HepG2 (cell line): ENCODE measurements at regions not wholly inside any gene's neighbourhood (a gene's known extent, or its start where the extent isn't known, plus 50 kb on each side); places are given as distances from the start of the nearest gene placed in this dataset.
A peak's percentile ranks its signal among the peaks of the same experiment; 100 is the strongest.

ENCODE experiments used
- ATAC-seq: fragments of 200-7000 bp; cut with Tn5 transposase; 3 replicates; pipeline ENCODE4 v1.9.1; 2020; ENCODE audit warnings: mild to moderate bottlenecking, moderate library complexity
- BruUV-seq: library from RNA; stranded (reverse); fragments of 400-500 nt; replicated peaks from 2 replicates; lab custom pipeline; 2021; lab: Mats Ljungman, UMichigan
- CTCF ChIA-PET: fragments of 300-600 bp; formaldehyde crosslinking; extraction: SDS; loops from one replicate; lab custom pipeline; 2021; ENCODE audit warnings: low total read pairs, inconsistent platforms, low intra/inter-chr PET ratio; lab: Yijun Ruan, JAX
- POLR2A ChIA-PET: fragments of 350-600 bp; sonication (Branson Sonifier 250); formaldehyde crosslinking; loops from one replicate; lab custom pipeline; 2020; ENCODE audit warnings: antibody characterized with exemption, inconsistent platforms; lab: Yijun Ruan, JAX
- DNase-seq: peaks from one replicate; pipeline ENCODE4 v3.0.0-alpha.2; 2015; ENCODE audit warnings: low spot score
- FAIRE-seq: peaks from 3 replicates; lab custom pipeline; 2011; peaks lifted over from hg19 to GRCh38; lab: Jason Lieb, UNC
- H2AFZ ChIP-seq: one replicate; pipeline ENCODE4 v1.6.1; 2011; ENCODE audit warnings: low read length, inconsistent platforms
- H3K27ac ChIP-seq: fragments of 300-600 bp; 3 replicates; pipeline ENCODE4 v1.8.0; 2011; ENCODE audit warnings: mixed run types, mild to moderate bottlenecking, mixed read lengths, low read length, inconsistent platforms; ENCODE audit not compliant: insufficient read depth; ENCODE audit errors: extremely low read length
- H3K27me3 ChIP-seq, 2 experiments: fragments of 200-600 bp in 1 of 2; 2 replicates in 1 of 2; 3 replicates in 1 of 2; pipeline versions ENCODE4 v1.6.0 to v1.8.0; 2011; ENCODE audit warnings: low read length in 2 of 2, mild to moderate bottlenecking in 2 of 2, moderate library complexity in 2 of 2, inconsistent platforms in 1 of 2; ENCODE audit not compliant: insufficient read depth in 2 of 2, control insufficient read depth in 1 of 2
- H3K36me3 ChIP-seq, 2 experiments: fragments of 200-600 bp in 1 of 2; replicated peaks in 1 of 2; 2 replicates in 1 of 2; 3 replicates in 1 of 2; pipeline versions ENCODE4 v1.5.1 to v1.8.0; 2011; ENCODE audit warnings: low read length in 2 of 2, inconsistent platforms in 1 of 2; ENCODE audit not compliant: insufficient read depth in 2 of 2, control insufficient read depth in 1 of 2
- H3K4me1 ChIP-seq: 2 replicates; pipeline ENCODE4 v1.5.1; 2012; ENCODE audit warnings: low read length, inconsistent platforms; ENCODE audit not compliant: insufficient read depth
- H3K4me2 ChIP-seq: 2 replicates; pipeline ENCODE4 v1.6.0; 2011; ENCODE audit warnings: low read depth, low read length, inconsistent platforms
- H3K4me3 ChIP-seq, 3 experiments: fragments of 200-600 bp in 1 of 3; sonication (generic), shearing (Covaris generic) in 1 of 3; replicated peaks in 1 of 3; 2 replicates each; pipeline ENCODE4 v1.5.1; 2011 to 2016; ENCODE audit warnings: low read length in 3 of 3, inconsistent platforms in 2 of 3, low read depth in 2 of 3, mild to moderate bottlenecking in 2 of 3, control low read depth in 1 of 3, mixed read lengths in 1 of 3; ENCODE audit not compliant: insufficient read depth in 1 of 3
- H3K79me2 ChIP-seq: one replicate; pipeline ENCODE4 v1.6.1; 2011; ENCODE audit warnings: low read length, inconsistent platforms; ENCODE audit not compliant: insufficient read depth
- H3K9ac ChIP-seq: 2 replicates; pipeline ENCODE4 v1.6.0; 2011; ENCODE audit warnings: mild to moderate bottlenecking, low read depth, low read length, inconsistent platforms; ENCODE audit not compliant: insufficient read depth
- H3K9me3 ChIP-seq: 2 replicates; pipeline ENCODE4 v1.5.1; 2012; ENCODE audit warnings: mild to moderate bottlenecking, low read length
- H4K20me1 ChIP-seq: 2 replicates; pipeline ENCODE4 v1.6.0; 2011; ENCODE audit warnings: inconsistent platforms, mild to moderate bottlenecking, low read length, moderate library complexity; ENCODE audit not compliant: insufficient read depth
- BRD4 ChIP-seq: sonication (generic); formaldehyde crosslinking; IDR thresholded peaks from 2 replicates; pipeline ENCODE4 v1.4.0; 2020; ENCODE audit warnings: missing genetic modification reagents
- CHD4 ChIP-seq: fragments of 200-600 bp; sonication (generic); IDR thresholded peaks from 2 replicates; pipeline ENCODE4 v1.7.0; 2017; ENCODE audit warnings: mild to moderate bottlenecking, low read length, borderline replicate concordance
- HNRNPLL ChIP-seq: fragments of 200-400 bp; formaldehyde crosslinking; IDR thresholded peaks from 2 replicates; pipeline ENCODE4 v1.6.1; 2017; ENCODE audit warnings: mild to moderate bottlenecking, low read depth, low read length; ENCODE audit not compliant: poor library complexity, severe bottlenecking
- KDM1A ChIP-seq: IDR thresholded peaks from 2 replicates; pipeline ENCODE4 v1.6.1; 2016; ENCODE audit warnings: missing compliant biosample characterization
- KDM5B ChIP-seq: sonication (generic); formaldehyde crosslinking; IDR thresholded peaks from 2 replicates; pipeline ENCODE4 v1.4.0; 2020; ENCODE audit warnings: missing genetic modification reagents, mild to moderate bottlenecking, borderline replicate concordance
- MEIS2 ChIP-seq: sonication (generic); formaldehyde crosslinking; IDR thresholded peaks from 2 replicates; pipeline ENCODE4 v1.9.0; 2021; ENCODE audit warnings: mild to moderate bottlenecking, missing genetic modification reagents
- RARG ChIP-seq: sonication (generic); formaldehyde crosslinking; IDR thresholded peaks from 2 replicates; pipeline ENCODE4 v1.4.0; 2020; ENCODE audit warnings: low read depth, mild to moderate bottlenecking, missing genetic modification reagents
- SCMH1 ChIP-seq: sonication (generic); formaldehyde crosslinking; IDR thresholded peaks from 2 replicates; pipeline ENCODE4 v1.9.0; 2021; ENCODE audit warnings: missing genetic modification reagents, mild to moderate bottlenecking, borderline replicate concordance
- ZBTB21 ChIP-seq: sonication (generic); formaldehyde crosslinking; IDR thresholded peaks from 2 replicates; pipeline ENCODE4 v1.4.0; 2020; ENCODE audit warnings: missing genetic modification reagents
- ZNF510 ChIP-seq: sonication (generic); formaldehyde crosslinking; IDR thresholded peaks from 2 replicates; pipeline ENCODE4 v1.4.0; 2020; ENCODE audit warnings: low read depth, mild to moderate bottlenecking, missing genetic modification reagents
- ZNF557 ChIP-seq: sonication (generic); formaldehyde crosslinking; IDR thresholded peaks from 2 replicates; pipeline ENCODE4 v1.4.0; 2020; ENCODE audit warnings: missing genetic modification reagents
- ZNF672 ChIP-seq: sonication (generic); formaldehyde crosslinking; IDR thresholded peaks from 2 replicates; pipeline ENCODE4 v1.8.1; 2022; ENCODE audit warnings: missing genetic modification reagents
- ZNF761 ChIP-seq: sonication (generic); formaldehyde crosslinking; conservative IDR thresholded peaks from 2 replicates; pipeline ENCODE4 v1.4.0; 2020; ENCODE audit warnings: mild to moderate bottlenecking, missing genetic modification reagents
- ZNF780A ChIP-seq: sonication (generic); formaldehyde crosslinking; IDR thresholded peaks from 2 replicates; pipeline ENCODE4 v1.8.0; 2022; ENCODE audit warnings: mild to moderate bottlenecking, missing genetic modification reagents, moderate library complexity
- WGBS: methylation state at CpG from one replicate; pipeline ENCODE4 v1.1.6; 2017; ENCODE audit warnings: low lambda C conversion rate; 5-methylcytosine and 5-hydroxymethylcytosine counted together
- in situ Hi-C: cut with HindIII; loops from 2 replicates; pipeline ENCODE4 v1.10.0; 2017; ENCODE audit warnings: low pct_unique_long_range_greater_than_20kb; ENCODE audit not compliant: extremely low pct_ligation_motif_present
- intact Hi-C: fragments of 100-400 bp; cut with micrococcal nuclease; formaldehyde crosslinking; loops from one replicate; pipeline ENCODE4 v1.10.0; 2022; ENCODE audit not compliant: unreplicated experiment
- TF ChIP-seq, protein P1 (sequence below): sonication (generic); formaldehyde crosslinking; IDR thresholded peaks from 2 replicates; pipeline ENCODE4 v1.8.0; 2022; ENCODE audit warnings: mild to moderate bottlenecking, missing genetic modification reagents, borderline replicate concordance
- TF ChIP-seq, protein P2 (sequence below): sonication (generic); formaldehyde crosslinking; IDR thresholded peaks from 2 replicates; pipeline ENCODE4 v1.9.0; 2022; ENCODE audit warnings: low read depth, missing genetic modification reagents
- TF ChIP-seq, protein P3 (sequence below): sonication (generic); formaldehyde crosslinking; IDR thresholded peaks from 2 replicates; pipeline ENCODE4 v1.5.1; 2020; ENCODE audit warnings: missing genetic modification reagents, mild to moderate bottlenecking, borderline replicate concordance

DNA sequence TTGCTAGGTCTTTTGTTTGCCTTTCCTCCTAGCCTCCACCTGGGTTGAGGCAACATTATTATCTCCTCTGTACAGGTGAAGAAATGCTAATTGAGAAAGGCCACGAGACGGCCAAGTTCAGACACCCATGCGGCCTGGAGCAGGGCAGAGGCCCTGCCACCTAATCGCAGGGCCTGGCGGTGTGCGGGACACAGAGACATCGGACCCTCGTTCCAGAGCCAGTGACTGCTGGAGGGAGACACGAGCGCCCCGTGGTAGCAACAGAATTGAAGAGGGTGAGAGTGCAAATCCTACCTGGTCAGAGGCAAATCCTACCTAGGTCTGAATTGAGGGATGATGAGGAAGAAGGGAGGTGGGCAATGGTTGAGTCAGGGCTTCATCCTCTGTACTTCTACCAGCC, 113.8 kb upstream of the MEF2A start:
- in situ Hi-C loops, result no loop called here
- no TSS peak for BruUV-seq
- H3K4me2 ChIP-seq, result peak overlapping the region; percentile 77; the same call in 1 of the 2 replicates
- no peaks in the 10 kb centered on the region for H3K9me3 ChIP-seq
- peaks cover 5 to 48% of the 10 kb centered on the region in 2 experiments for H3K27me3 ChIP-seq
- FAIRE-seq, result no peak
- no peak overlapping the region for H3K4me3 ChIP-seq
- WGBS, result 51% methylated on average over 11 of the region's 11 CpGs
- ChIA-PET POLR2A (interaction anchor here (1.5 kb wide), 1 partner anchor 31 kb away, joined by 4 read pairs; no protein-coding TSS in a partner anchor), CTCF (no interaction called here)
- no peak overlapping the region for H3K9ac ChIP-seq
- H3K27ac ChIP-seq, result no peak overlapping the region
- no peaks in the 10 kb centered on the region for H4K20me1 ChIP-seq
- H3K36me3 ChIP-seq, result no peaks in the 10 kb centered on the region
- H2AFZ ChIP-seq, result no peak overlapping the region
- TF ChIP-seq SCMH1 (CRISPR knock-in tag) (no peak), BRD4 (CRISPR knock-in tag) (no peak), ZNF672 (CRISPR knock-in tag) (no peak), HNRNPLL (no peak), ZNF761 (CRISPR knock-in tag) (no peak), MEIS2 (CRISPR knock-in tag) (no peak), CHD4 (no peak), RARG (no peak), ZBTB21 (CRISPR knock-in tag) (no peak), ZNF557 (CRISPR knock-in tag) (no peak), ZNF510 (CRISPR knock-in tag) (no peak), KDM1A (CRISPR knock-in tag) (no peak), ZNF780A (CRISPR knock-in tag) (no peak), KDM5B (CRISPR knock-in tag) (no peak)
- TF ChIP-seq, protein P1, sequence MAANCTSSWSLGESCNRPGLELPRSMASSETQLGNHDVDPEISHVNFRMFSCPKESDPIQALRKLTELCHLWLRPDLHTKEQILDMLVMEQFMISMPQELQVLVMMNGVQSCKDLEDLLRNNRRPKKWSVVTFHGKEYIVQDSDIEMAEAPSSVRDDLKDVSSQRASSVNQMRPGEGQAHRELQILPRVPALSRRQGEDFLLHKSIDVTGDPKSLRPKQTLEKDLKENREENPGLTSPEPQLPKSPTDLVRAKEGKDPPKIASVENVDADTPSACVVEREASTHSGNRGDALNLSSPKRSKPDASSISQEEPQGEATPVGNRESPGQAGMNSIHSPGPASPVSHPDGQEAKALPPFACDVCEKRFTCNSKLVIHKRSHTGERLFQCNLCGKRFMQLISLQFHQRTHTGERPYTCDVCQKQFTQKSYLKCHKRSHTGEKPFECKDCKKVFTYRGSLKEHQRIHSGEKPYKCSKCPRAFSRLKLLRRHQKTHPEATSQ, result no peak
- TF ChIP-seq, protein P2, sequence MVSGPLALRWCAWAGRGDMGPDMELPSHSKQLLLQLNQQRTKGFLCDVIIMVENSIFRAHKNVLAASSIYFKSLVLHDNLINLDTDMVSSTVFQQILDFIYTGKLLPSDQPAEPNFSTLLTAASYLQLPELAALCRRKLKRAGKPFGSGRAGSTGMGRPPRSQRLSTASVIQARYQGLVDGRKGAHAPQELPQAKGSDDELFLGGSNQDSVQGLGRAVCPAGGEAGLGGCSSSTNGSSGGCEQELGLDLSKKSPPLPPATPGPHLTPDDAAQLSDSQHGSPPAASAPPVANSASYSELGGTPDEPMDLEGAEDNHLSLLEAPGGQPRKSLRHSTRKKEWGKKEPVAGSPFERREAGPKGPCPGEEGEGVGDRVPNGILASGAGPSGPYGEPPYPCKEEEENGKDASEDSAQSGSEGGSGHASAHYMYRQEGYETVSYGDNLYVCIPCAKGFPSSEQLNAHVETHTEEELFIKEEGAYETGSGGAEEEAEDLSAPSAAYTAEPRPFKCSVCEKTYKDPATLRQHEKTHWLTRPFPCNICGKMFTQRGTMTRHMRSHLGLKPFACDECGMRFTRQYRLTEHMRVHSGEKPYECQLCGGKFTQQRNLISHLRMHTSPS (CRISPR knock-in tag), result no peak
- TF ChIP-seq, protein P3, sequence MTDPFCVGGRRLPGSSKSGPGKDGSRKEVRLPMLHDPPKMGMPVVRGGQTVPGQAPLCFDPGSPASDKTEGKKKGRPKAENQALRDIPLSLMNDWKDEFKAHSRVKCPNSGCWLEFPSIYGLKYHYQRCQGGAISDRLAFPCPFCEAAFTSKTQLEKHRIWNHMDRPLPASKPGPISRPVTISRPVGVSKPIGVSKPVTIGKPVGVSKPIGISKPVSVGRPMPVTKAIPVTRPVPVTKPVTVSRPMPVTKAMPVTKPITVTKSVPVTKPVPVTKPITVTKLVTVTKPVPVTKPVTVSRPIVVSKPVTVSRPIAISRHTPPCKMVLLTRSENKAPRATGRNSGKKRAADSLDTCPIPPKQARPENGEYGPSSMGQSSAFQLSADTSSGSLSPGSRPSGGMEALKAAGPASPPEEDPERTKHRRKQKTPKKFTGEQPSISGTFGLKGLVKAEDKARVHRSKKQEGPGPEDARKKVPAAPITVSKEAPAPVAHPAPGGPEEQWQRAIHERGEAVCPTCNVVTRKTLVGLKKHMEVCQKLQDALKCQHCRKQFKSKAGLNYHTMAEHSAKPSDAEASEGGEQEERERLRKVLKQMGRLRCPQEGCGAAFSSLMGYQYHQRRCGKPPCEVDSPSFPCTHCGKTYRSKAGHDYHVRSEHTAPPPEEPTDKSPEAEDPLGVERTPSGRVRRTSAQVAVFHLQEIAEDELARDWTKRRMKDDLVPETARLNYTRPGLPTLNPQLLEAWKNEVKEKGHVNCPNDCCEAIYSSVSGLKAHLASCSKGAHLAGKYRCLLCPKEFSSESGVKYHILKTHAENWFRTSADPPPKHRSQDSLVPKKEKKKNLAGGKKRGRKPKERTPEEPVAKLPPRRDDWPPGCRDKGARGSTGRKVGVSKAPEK (CRISPR knock-in tag), result no peak
- TF ChIP-seq, all 625 proteins: peak for 0
- no peaks in the 10 kb centered on the region for H3K79me2 ChIP-seq
- ATAC-seq, result no peak
- no peak for DNase-seq
- intact Hi-C loops, result no loop called here
- H3K4me1 ChIP-seq, result peaks cover 45% of the 10 kb centered on the region
